Duodenal mucosa (tissue), 2 donors: ENCODE measurements at regions not wholly inside any gene's neighbourhood (a gene's known extent, or its start where the extent isn't known, plus 50 kb on each side); places are given as distances from the start of the nearest gene placed in this dataset.
A peak's percentile ranks its signal among the peaks of the same experiment; 100 is the strongest.

ENCODE experiments used
- H3K27ac ChIP-seq: one replicate; pipeline ENCODE4 v1.7.0; 2013; ENCODE audit warnings: low read depth, low read length
- H3K27me3 ChIP-seq, 2 donors: one replicate each; pipeline ENCODE4 v1.7.0; 2013; ENCODE audit warnings: low read length in 2 of 2, control low read depth in 1 of 2; ENCODE audit not compliant: insufficient read depth in 2 of 2, control insufficient read depth in 1 of 2
- H3K36me3 ChIP-seq, 2 donors: one replicate each; pipeline ENCODE4 v1.7.0; 2013; ENCODE audit warnings: low read length in 2 of 2, control low read depth in 1 of 2; ENCODE audit not compliant: insufficient read depth in 2 of 2, control insufficient read depth in 1 of 2
- H3K4me1 ChIP-seq, 2 donors: one replicate each; pipeline ENCODE4 v1.7.0; 2013; ENCODE audit warnings: low read length in 2 of 2, control low read depth in 1 of 2; ENCODE audit not compliant: insufficient read depth in 2 of 2, control insufficient read depth in 1 of 2
- H3K4me3 ChIP-seq, 2 donors: one replicate each; pipeline ENCODE4 v1.7.0; 2013; ENCODE audit warnings: low read length in 2 of 2, low read depth in 1 of 2
- H3K9ac ChIP-seq, 2 donors: one replicate each; pipeline ENCODE4 v1.7.0; 2013; ENCODE audit warnings: low read length in 2 of 2, low read depth in 1 of 2
- H3K9me3 ChIP-seq, 2 donors: one replicate each; pipeline ENCODE4 v1.7.0; 2013; ENCODE audit warnings: low read length in 2 of 2, control low read depth in 1 of 2; ENCODE audit not compliant: control insufficient read depth in 1 of 2

GRCh38 chr14:100665511-100666032 lies 61.1 kb upstream of the DLK1 start:
- peaks cover 43 to 47% of the 10 kb centered on the region in 2 donors for H3K4me1 ChIP-seq
- no peak overlapping the region for H3K4me3 ChIP-seq
- no peaks in the 10 kb centered on the region for H3K27me3 ChIP-seq
- no peaks in the 10 kb centered on the region for H3K9me3 ChIP-seq
- H3K9ac ChIP-seq = no peak overlapping the region
- no peaks in the 10 kb centered on the region for H3K36me3 ChIP-seq
- no peak overlapping the region for H3K27ac ChIP-seq

- H3K4me1 ChIP-seq = peaks cover 43 to 47% of the 10 kb centered on the region in 2 donors
- no peaks in the 10 kb centered on the region for H3K36me3 ChIP-seq
- H3K9me3 ChIP-seq = no peaks in the 10 kb centered on the region
- no peak overlapping the region for H3K27ac ChIP-seq
- H3K27me3 ChIP-seq = peaks cover 0 to 3% of the 10 kb centered on the region in 2 donors
- H3K4me3 ChIP-seq = no peak overlapping the region
- H3K9ac ChIP-seq = no peak overlapping the region
Measured at GRCh38 chr14:100666403-100666802, 60.3 kb upstream of the DLK1 start.

GRCh38 chr14:100666851-100667250 lies 59.8 kb upstream of the DLK1 start:
- Histone ChIP-seq H3K9ac (no peak overlapping the region), H3K4me1 (peaks cover 43 to 47% of the 10 kb centered on the region in 2 donors), H3K27ac (no peak overlapping the region), H3K9me3 (no peaks in the 10 kb centered on the region), H3K36me3 (no peaks in the 10 kb centered on the region), H3K4me3 (no peak overlapping the region), H3K27me3 (peaks cover 3 to 8% of the 10 kb centered on the region in 2 donors)

GRCh38 chr14:100667656-100668055 lies 59.0 kb upstream of the DLK1 start:
- Histone ChIP-seq H3K9me3 (no peaks in the 10 kb centered on the region), H3K4me3 (no peak overlapping the region), H3K4me1 (peaks cover 43 to 47% of the 10 kb centered on the region in 2 donors), H3K36me3 (no peaks in the 10 kb centered on the region), H3K27me3 (peaks cover 10 to 16% of the 10 kb centered on the region in 2 donors), H3K27ac (no peak overlapping the region), H3K9ac (no peak overlapping the region)

- no peaks in the 10 kb centered on the region for H3K9me3 ChIP-seq
- H3K4me3 ChIP-seq = no peak overlapping the region
- no peaks in the 10 kb centered on the region for H3K36me3 ChIP-seq
- no peak overlapping the region for H3K27ac ChIP-seq
- no peak overlapping the region for H3K9ac ChIP-seq
- peaks cover 43 to 47% of the 10 kb centered on the region in 2 donors for H3K4me1 ChIP-seq
- peaks cover 16 to 21% of the 10 kb centered on the region in 2 donors for H3K27me3 ChIP-seq
Measured at GRCh38 chr14:100668352-100668751, 58.3 kb upstream of the DLK1 start.

- Histone ChIP-seq H3K9ac (no peak overlapping the region), H3K9me3 (no peaks in the 10 kb centered on the region), H3K4me1 (peaks cover 43 to 47% of the 10 kb centered on the region in 2 donors), H3K27me3 (peaks cover 16 to 21% of the 10 kb centered on the region in 2 donors), H3K4me3 (no peak overlapping the region), H3K36me3 (no peaks in the 10 kb centered on the region), H3K27ac (no peak overlapping the region)
Measured at GRCh38 chr14:100669011-100669412, 57.7 kb upstream of the DLK1 start.

GRCh38 chr14:100669468-100669867 lies 57.2 kb upstream of the DLK1 start:
- Histone ChIP-seq H3K4me1 (peaks cover 43 to 44% of the 10 kb centered on the region in 2 donors), H3K4me3 (no peak overlapping the region), H3K27me3 (peaks cover 16 to 21% of the 10 kb centered on the region in 2 donors), H3K36me3 (no peaks in the 10 kb centered on the region), H3K9me3 (no peaks in the 10 kb centered on the region), H3K27ac (no peak overlapping the region), H3K9ac (no peak overlapping the region)

- H3K27ac ChIP-seq = no peak overlapping the region
- peaks cover 16 to 21% of the 10 kb centered on the region in 2 donors for H3K27me3 ChIP-seq
- no peaks in the 10 kb centered on the region for H3K36me3 ChIP-seq
- peak overlapping the region in 1 of 2 donors; percentile 49 for H3K4me3 ChIP-seq
- H3K9ac ChIP-seq = no peak overlapping the region
- peaks cover 38 to 39% of the 10 kb centered on the region in 2 donors for H3K4me1 ChIP-seq
- H3K9me3 ChIP-seq = no peaks in the 10 kb centered on the region
Measured at GRCh38 chr14:100670017-100670752, 56.5 kb upstream of the DLK1 start.

GRCh38 chr14:100670753-100671049 lies 56.0 kb upstream of the DLK1 start:
- H3K27ac ChIP-seq = no peak overlapping the region
- no peaks in the 10 kb centered on the region for H3K9me3 ChIP-seq
- peak overlapping the region in 1 of 2 donors; percentile 49 for H3K4me3 ChIP-seq
- H3K4me1 ChIP-seq = peaks cover 35 to 40% of the 10 kb centered on the region in 2 donors
- peaks cover 16 to 21% of the 10 kb centered on the region in 2 donors for H3K27me3 ChIP-seq
- no peaks in the 10 kb centered on the region for H3K36me3 ChIP-seq
- H3K9ac ChIP-seq = no peak overlapping the region

GRCh38 chr14:100671386-100671901 lies 55.2 kb upstream of the DLK1 start:
- Histone ChIP-seq H3K9me3 (no peaks in the 10 kb centered on the region), H3K4me1 (peaks cover 35 to 40% of the 10 kb centered on the region in 2 donors), H3K27ac (no peak overlapping the region), H3K4me3 (no peak overlapping the region), H3K9ac (no peak overlapping the region), H3K27me3 (peaks cover 16 to 21% of the 10 kb centered on the region in 2 donors), H3K36me3 (no peaks in the 10 kb centered on the region)
